Neural cell (in vitro differentiated cells): ENCODE measurements at regions not wholly inside any gene's neighbourhood (a gene's known extent, or its start where the extent isn't known, plus 50 kb on each side); places are given as distances from the start of the nearest gene placed in this dataset.

Source experiments
- H2AFZ ChIP-seq: fragments of 200-600, 300-800 bp; sonication (generic), shearing (Covaris generic); 2 replicates; pipeline ENCODE4 v1.6.0; 2014; ENCODE audit warnings: low read depth, mild to moderate bottlenecking, antibody characterized with exemption, low read length, moderate library complexity
- H3F3A ChIP-seq: fragments of 200-600 bp; shearing (Covaris generic); 2 replicates; pipeline ENCODE4 v1.6.1; 2016; ENCODE audit warnings: mild to moderate bottlenecking, moderate library complexity, mixed read lengths, antibody characterized with exemption, low read length; ENCODE audit not compliant: insufficient read depth, poor library complexity, severe bottlenecking
- H3K27ac ChIP-seq: fragments of 200-600, 300-800 bp; sonication (generic), shearing (Covaris generic); 2 replicates; pipeline ENCODE4 v1.5.1; 2014; ENCODE audit warnings: mild to moderate bottlenecking, low read length, moderate library complexity
- H3K27me3 ChIP-seq: fragments of 300-800, 200-600 bp; sonication (generic), shearing (Covaris generic); 2 replicates; pipeline ENCODE4 v1.6.0; 2014; ENCODE audit warnings: mild to moderate bottlenecking, low read depth, low read length, moderate library complexity; ENCODE audit not compliant: insufficient read depth
- H3K36me3 ChIP-seq: fragments of 300-800, 200-600 bp; sonication (generic), shearing (Covaris generic); 2 replicates; pipeline ENCODE4 v1.5.1; 2014; ENCODE audit warnings: mild to moderate bottlenecking, antibody characterized with exemption, low read length, moderate library complexity; ENCODE audit not compliant: insufficient read depth
- H3K4me2 ChIP-seq: fragments of 300-800, 200-600 bp; sonication (generic), shearing (Covaris generic); 2 replicates; pipeline ENCODE4 v1.6.0; 2014; ENCODE audit warnings: mild to moderate bottlenecking, low read length
- H3K4me3 ChIP-seq: fragments of 300-800, 200-600 bp; sonication (generic), shearing (Covaris generic); 2 replicates; pipeline ENCODE4 v1.5.1; 2014; ENCODE audit warnings: mild to moderate bottlenecking, low read length, moderate library complexity
- H3K79me2 ChIP-seq: fragments of 200-600 bp; shearing (Covaris generic); replicated peaks from 2 replicates; pipeline ENCODE4 v1.6.0; 2014; ENCODE audit warnings: mild to moderate bottlenecking, low read length, moderate library complexity; ENCODE audit not compliant: insufficient read depth
- H3K9ac ChIP-seq: fragments of 300-800, 200-600 bp; sonication (generic), shearing (Covaris generic); 2 replicates; pipeline ENCODE4 v1.6.1; 2016; ENCODE audit warnings: mild to moderate bottlenecking, low read length, mixed read lengths
- H3K9me2 ChIP-seq: fragments of 200-600 bp; shearing (Covaris generic); 2 replicates; pipeline ENCODE4 v1.6.1; 2016; ENCODE audit warnings: mild to moderate bottlenecking, low read length, mixed read lengths; ENCODE audit not compliant: insufficient read depth
- H3K9me3 ChIP-seq: fragments of 200-600, 300-800 bp; sonication (generic), shearing (Covaris generic); 2 replicates; pipeline ENCODE4 v1.6.1; 2016; ENCODE audit warnings: mild to moderate bottlenecking, mixed run types, low read length, moderate library complexity, mixed read lengths
- H4K20me1 ChIP-seq: fragments of 200-600 bp; shearing (Covaris generic); 2 replicates; pipeline ENCODE4 v1.6.1; 2016; ENCODE audit warnings: mild to moderate bottlenecking, mixed run types; ENCODE audit not compliant: insufficient read depth
- CTCF ChIP-seq: fragments of 450-650 bp; IDR thresholded peaks from 2 replicates; pipeline ENCODE4 v1.5.1; 2014; ENCODE audit warnings: antibody characterized with exemption, mild to moderate bottlenecking, moderate library complexity; ENCODE audit not compliant: poor library complexity, severe bottlenecking
- EP300 ChIP-seq: fragments of 450-650 bp; conservative IDR thresholded peaks from 2 replicates; pipeline ENCODE4 v1.6.1; 2014; ENCODE audit warnings: antibody characterized with exemption, mild to moderate bottlenecking, moderate library complexity; ENCODE audit not compliant: poor library complexity, severe bottlenecking
- EZH2 ChIP-seq: fragments of 200-600, 300-800 bp; shearing (Covaris generic), sonication (generic); IDR thresholded peaks from 2 replicates; pipeline ENCODE4 v1.6.1; 2014; ENCODE audit warnings: antibody characterized with exemption, low read length, borderline replicate concordance, mild to moderate bottlenecking; ENCODE audit not compliant: insufficient read depth, poor library complexity, severe bottlenecking
- MXI1 ChIP-seq: fragments of 450-650 bp; conservative IDR thresholded peaks from 2 replicates; pipeline ENCODE4 v1.6.1; 2014; ENCODE audit warnings: antibody characterized with exemption, mild to moderate bottlenecking; ENCODE audit not compliant: poor library complexity, severe bottlenecking
- POLR2AphosphoS5 ChIP-seq: IDR thresholded peaks from 2 replicates; pipeline ENCODE4 v1.6.1; 2012
- RAD21 ChIP-seq: fragments of 450-650 bp; conservative IDR thresholded peaks from 2 replicates; pipeline ENCODE4 v1.6.1; 2014; ENCODE audit warnings: antibody characterized with exemption, mild to moderate bottlenecking, moderate library complexity
- REST ChIP-seq: IDR thresholded peaks from 2 replicates; pipeline ENCODE4 v1.6.1; 2012; ENCODE audit warnings: borderline replicate concordance
- SMC3 ChIP-seq: fragments of 450-650 bp; conservative IDR thresholded peaks from 2 replicates; pipeline ENCODE4 v1.6.1; 2014; ENCODE audit warnings: antibody characterized with exemption, mild to moderate bottlenecking, moderate library complexity; ENCODE audit not compliant: poor library complexity
- TAF1 ChIP-seq: IDR thresholded peaks from 2 replicates; pipeline ENCODE4 v1.6.1; 2012; ENCODE audit warnings: low read depth

- no peaks in the 10 kb centered on the region for H3K9me3 ChIP-seq
- H4K20me1 ChIP-seq: no peaks in the 10 kb centered on the region
- H3K4me2 ChIP-seq: no peak overlapping the region
- no peaks in the 10 kb centered on the region for H3K79me2 ChIP-seq
- H3K27me3 ChIP-seq: no peaks in the 10 kb centered on the region
- H3K27ac ChIP-seq: no peak overlapping the region
- H3K9me2 ChIP-seq: no peaks in the 10 kb centered on the region
- H3K4me3 ChIP-seq: no peak overlapping the region
- no peaks in the 10 kb centered on the region for H3F3A ChIP-seq
- H3K36me3 ChIP-seq: no peaks in the 10 kb centered on the region
- TF ChIP-seq EP300: no peak
- no peak for TF ChIP-seq REST
- TF ChIP-seq CTCF: no peak
- TF ChIP-seq POLR2AphosphoS5: no peak
- no peak for TF ChIP-seq SMC3
- no peak for TF ChIP-seq TAF1
- TF ChIP-seq RAD21: no peak
- TF ChIP-seq EZH2: no peak
- H2AFZ ChIP-seq: no peak overlapping the region
- no peak overlapping the region for H3K9ac ChIP-seq
These were observed 65.6 kb downstream of the PLCE1 start for GRCh38 chr10:94059178-94059883.

GRCh38 chr10:94061026-94061425, 67.3 kb downstream of the PLCE1 start:
- Histone ChIP-seq H3K4me3 (no peak overlapping the region), H3K9me2 (no peaks in the 10 kb centered on the region), H3K9me3 (no peaks in the 10 kb centered on the region), H3K36me3 (no peaks in the 10 kb centered on the region), H4K20me1 (no peaks in the 10 kb centered on the region), H3K4me2 (no peak overlapping the region), H3K79me2 (no peaks in the 10 kb centered on the region), H3K27ac (no peak overlapping the region), H3F3A (no peaks in the 10 kb centered on the region), H3K9ac (no peak overlapping the region), H3K27me3 (no peaks in the 10 kb centered on the region), H2AFZ (no peak overlapping the region)
- TF ChIP-seq TAF1: no peak
- no peak for TF ChIP-seq CTCF
- no peak for TF ChIP-seq RAD21
- TF ChIP-seq SMC3: no peak
- TF ChIP-seq MXI1: no peak
- TF ChIP-seq EP300: no peak
- no peak for TF ChIP-seq EZH2
- TF ChIP-seq POLR2AphosphoS5: no peak
- TF ChIP-seq REST: no peak
